ENCODE measurements at regions not wholly inside any gene's neighbourhood (a gene's known extent, or its start where the extent isn't known, plus 50 kb on each side); places are given as distances from the start of the nearest gene placed in this dataset.

DNA sequence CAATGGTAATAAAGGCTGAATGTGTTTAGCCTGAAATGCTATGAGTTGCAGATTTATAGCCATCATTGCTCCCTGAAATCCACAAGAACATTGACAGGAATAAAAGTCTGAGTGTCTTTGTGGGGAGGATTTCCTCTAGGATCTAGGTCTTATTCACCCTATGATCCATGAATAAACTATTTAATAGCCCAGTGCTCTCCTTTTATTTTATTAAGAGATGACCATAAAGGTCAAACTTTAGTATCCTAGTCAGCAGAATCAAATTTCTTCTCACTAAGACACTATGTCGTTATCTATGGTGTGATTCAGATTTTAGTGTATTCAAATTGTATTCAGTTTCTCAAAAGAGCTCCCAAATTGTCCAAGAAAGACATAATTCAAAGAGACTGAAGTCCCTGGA, 67.8 kb upstream of the AKR1E2 start:
- Histone ChIP-seq H3K36me3 (ENCODE audit: control insufficient read depth in 5 of 5, insufficient read depth in 5 of 5, low read length in 5 of 5) (no peaks in the 10 kb centered on the region), H3K27me3 (ENCODE audit: control insufficient read depth in 5 of 5, insufficient read depth in 4 of 5, low read length in 5 of 5) (no peaks in the 10 kb centered on the region), H3K9me3 (ENCODE audit: control insufficient read depth in 5 of 5, low read length in 5 of 5) (no peaks in the 10 kb centered on the region), H3K4me1 (ENCODE audit: control insufficient read depth in 5 of 5, insufficient read depth in 5 of 5, low read length in 5 of 5) (peaks cover 0 to 2% (median 0%) of the 10 kb centered on the region in 5 donors), H3K9ac (ENCODE audit: low read length in 5 of 5) (no peak overlapping the region), H3K27ac (ENCODE audit: low read depth, low read length) (no peak overlapping the region), H3K4me3 (ENCODE audit: low read depth in 1 of 5, low read length in 5 of 5) (no peak overlapping the region)

DNA sequence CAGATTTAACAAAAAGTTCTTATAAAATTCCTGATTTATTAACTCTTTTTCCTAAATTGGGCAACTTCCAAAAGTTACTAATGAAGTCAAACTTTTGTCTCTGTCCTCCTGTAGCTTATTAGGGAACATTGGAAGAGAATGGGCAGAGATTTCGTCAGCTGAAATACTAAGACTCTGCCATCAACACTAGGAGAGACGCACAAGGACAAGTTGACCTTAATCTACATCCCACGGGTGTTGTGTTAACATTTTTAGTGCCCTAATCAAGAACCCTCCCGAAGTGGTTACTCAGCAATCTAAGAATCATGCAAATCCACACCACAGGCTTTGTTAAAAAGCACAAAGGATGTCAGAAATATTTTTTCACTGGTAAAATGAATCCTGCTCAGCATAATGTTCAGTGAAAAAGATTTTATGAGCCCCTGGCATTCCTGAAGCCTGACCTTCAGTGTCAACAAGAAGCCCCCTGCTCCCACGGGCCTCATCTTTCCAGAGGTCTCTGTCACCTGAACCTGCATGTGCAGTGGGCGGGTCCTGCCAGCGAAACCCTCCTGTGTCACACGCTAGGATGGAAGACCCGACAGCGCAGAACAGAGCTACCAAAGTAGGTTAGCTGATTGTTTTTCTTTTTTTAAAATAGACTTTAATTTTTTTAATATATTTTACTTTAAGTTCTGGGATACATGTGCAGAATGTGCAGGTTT, 70.6 kb upstream of the AKR1E2 start:
- H3K27me3 ChIP-seq (ENCODE audit: control insufficient read depth in 5 of 5, insufficient read depth in 4 of 5, low read length in 5 of 5) = no peaks in the 10 kb centered on the region

DNA sequence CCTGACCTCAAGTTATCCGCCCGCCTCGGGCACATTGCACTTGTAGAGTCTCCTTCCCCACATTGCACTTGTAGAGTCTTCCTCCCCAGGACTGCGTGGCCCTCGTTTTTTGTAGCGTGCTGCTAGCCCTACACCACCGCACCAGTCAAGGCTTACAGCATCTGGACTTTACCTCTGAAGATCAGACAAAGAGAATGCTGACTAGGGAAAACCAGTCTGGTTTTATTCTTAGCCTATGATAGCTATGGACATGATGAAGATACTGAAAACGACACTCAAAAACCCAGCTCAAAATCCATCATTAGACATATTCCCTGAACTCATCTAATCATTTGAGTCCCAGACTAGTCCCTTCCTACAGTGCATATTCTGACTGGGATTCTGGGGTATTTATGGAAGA, 71.9 kb upstream of the AKR1E2 start:
- Histone ChIP-seq H3K9me3 (ENCODE audit: control insufficient read depth in 5 of 5, low read length in 5 of 5) (no peaks in the 10 kb centered on the region), H3K36me3 (ENCODE audit: control insufficient read depth in 5 of 5, insufficient read depth in 5 of 5, low read length in 5 of 5) (no peaks in the 10 kb centered on the region), H3K27me3 (ENCODE audit: control insufficient read depth in 5 of 5, insufficient read depth in 4 of 5, low read length in 5 of 5) (no peaks in the 10 kb centered on the region), H3K9ac (ENCODE audit: low read length in 5 of 5) (no peak overlapping the region), H3K4me3 (ENCODE audit: low read depth in 1 of 5, low read length in 5 of 5) (no peak overlapping the region), H3K27ac (ENCODE audit: low read depth, low read length) (no peak overlapping the region), H3K4me1 (ENCODE audit: control insufficient read depth in 5 of 5, insufficient read depth in 5 of 5, low read length in 5 of 5) (peaks cover 0 to 2% (median 0%) of the 10 kb centered on the region in 5 donors)

More for the DNA sequence above, 70.6 kb upstream of the AKR1E2 start:
- peaks cover 0 to 2% (median 0%) of the 10 kb centered on the region in 5 donors for H3K4me1 ChIP-seq (ENCODE audit: control insufficient read depth in 5 of 5, insufficient read depth in 5 of 5, low read length in 5 of 5)
- no peak overlapping the region for H3K27ac ChIP-seq (ENCODE audit: low read depth, low read length)
- H3K36me3 ChIP-seq (ENCODE audit: control insufficient read depth in 5 of 5, insufficient read depth in 5 of 5, low read length in 5 of 5) = no peaks in the 10 kb centered on the region
- no peak overlapping the region for H3K9ac ChIP-seq (ENCODE audit: low read length in 5 of 5)
- H3K9me3 ChIP-seq (ENCODE audit: control insufficient read depth in 5 of 5, low read length in 5 of 5) = no peaks in the 10 kb centered on the region
- no peak overlapping the region for H3K4me3 ChIP-seq (ENCODE audit: low read depth in 1 of 5, low read length in 5 of 5)

DNA sequence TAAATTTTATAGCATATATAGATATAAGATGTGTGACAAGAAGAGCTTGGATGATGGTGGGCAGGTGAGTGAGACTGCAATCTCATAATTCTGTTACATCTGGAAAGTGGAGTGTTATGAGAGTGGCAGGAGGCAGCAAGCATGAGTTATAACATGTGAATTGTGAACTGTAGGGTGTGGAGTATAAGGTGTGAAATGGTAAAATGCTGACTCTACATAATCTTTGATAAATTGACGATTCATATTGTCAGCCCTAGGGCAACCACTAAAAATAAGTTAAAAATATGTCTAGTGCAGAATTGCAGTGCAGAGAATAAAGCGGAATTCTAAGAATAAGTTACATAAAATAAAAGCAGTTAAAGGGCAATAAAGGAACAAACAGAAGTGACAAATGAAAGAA, 74.8 kb upstream of the AKR1E2 start:
- H3K9me3 ChIP-seq (ENCODE audit: control insufficient read depth in 5 of 5, low read length in 5 of 5) = no peaks in the 10 kb centered on the region
- H3K4me3 ChIP-seq (ENCODE audit: low read depth in 1 of 5, low read length in 5 of 5) = no peak overlapping the region
- H3K9ac ChIP-seq (ENCODE audit: low read length in 5 of 5) = no peak overlapping the region
- H3K27ac ChIP-seq (ENCODE audit: low read depth, low read length) = no peak overlapping the region
- no peaks in the 10 kb centered on the region for H3K27me3 ChIP-seq (ENCODE audit: control insufficient read depth in 5 of 5, insufficient read depth in 4 of 5, low read length in 5 of 5)
- no peaks in the 10 kb centered on the region for H3K36me3 ChIP-seq (ENCODE audit: control insufficient read depth in 5 of 5, insufficient read depth in 5 of 5, low read length in 5 of 5)
- H3K4me1 ChIP-seq (ENCODE audit: control insufficient read depth in 5 of 5, insufficient read depth in 5 of 5, low read length in 5 of 5) = peaks cover 0 to 2% (median 0%) of the 10 kb centered on the region in 5 donors

DNA sequence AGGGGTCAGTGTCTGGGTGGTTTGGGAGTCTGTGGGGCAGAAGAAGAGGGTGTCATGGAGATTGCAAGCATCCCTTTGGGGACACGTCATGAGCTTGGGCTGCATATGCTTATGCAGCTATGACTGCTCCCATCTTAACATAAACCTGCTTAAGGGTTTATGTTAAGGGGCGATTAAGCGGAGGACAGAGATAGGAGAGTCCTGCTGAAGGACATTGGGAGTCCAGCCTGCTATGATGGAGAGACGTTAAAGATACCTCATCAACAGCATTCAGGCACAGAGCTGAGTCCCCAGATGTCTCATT, 76.8 kb upstream of the AKR1E2 start:
- H3K9ac ChIP-seq (ENCODE audit: low read length in 5 of 5) = no peak overlapping the region
- H3K27me3 ChIP-seq (ENCODE audit: control insufficient read depth in 5 of 5, insufficient read depth in 4 of 5, low read length in 5 of 5) = no peaks in the 10 kb centered on the region
- H3K4me1 ChIP-seq (ENCODE audit: control insufficient read depth in 5 of 5, insufficient read depth in 5 of 5, low read length in 5 of 5) = peaks cover 0 to 1% (median 0%) of the 10 kb centered on the region in 5 donors
- no peaks in the 10 kb centered on the region for H3K36me3 ChIP-seq (ENCODE audit: control insufficient read depth in 5 of 5, insufficient read depth in 5 of 5, low read length in 5 of 5)
- no peak overlapping the region for H3K4me3 ChIP-seq (ENCODE audit: low read depth in 1 of 5, low read length in 5 of 5)
- H3K9me3 ChIP-seq (ENCODE audit: control insufficient read depth in 5 of 5, low read length in 5 of 5) = no peaks in the 10 kb centered on the region
- H3K27ac ChIP-seq (ENCODE audit: low read depth, low read length) = no peak overlapping the region

DNA sequence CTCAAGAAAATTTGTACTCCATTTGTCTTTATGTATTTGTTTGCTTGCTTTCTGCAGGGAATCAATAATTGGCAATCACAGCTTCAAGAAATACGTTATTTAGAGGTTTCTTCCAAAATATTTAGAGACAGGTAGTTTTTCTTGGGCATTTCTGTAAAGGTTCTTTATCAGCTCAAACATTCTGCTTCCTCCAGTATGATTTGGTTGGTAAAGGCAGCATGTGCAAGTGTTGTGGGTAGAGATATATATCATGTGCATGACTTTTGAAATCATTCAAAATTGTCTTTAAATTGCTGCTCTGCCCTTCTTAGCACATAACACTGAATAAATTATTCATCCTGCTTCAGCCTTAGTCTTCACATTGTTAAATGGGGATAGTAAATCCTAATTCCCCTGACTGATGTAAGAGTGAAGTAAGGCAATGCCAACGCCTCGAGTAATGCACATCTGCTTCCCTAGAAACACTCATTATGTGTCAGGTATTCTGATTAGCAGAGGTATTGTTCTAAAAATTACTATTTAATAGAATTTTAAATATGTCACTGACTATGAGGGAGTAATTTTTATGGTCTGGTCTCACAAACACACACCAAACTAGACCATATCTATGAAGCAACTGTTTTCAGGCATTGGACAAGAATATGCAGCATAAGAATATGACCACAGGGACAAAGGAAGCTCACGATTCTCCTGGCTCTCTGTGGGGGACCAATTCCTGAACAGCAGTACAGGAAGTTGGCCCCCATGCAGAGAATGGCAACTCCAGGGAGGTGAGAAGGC, 77.3 kb upstream of the AKR1E2 start:
- peaks cover 0 to 1% (median 0%) of the 10 kb centered on the region in 5 donors for H3K4me1 ChIP-seq (ENCODE audit: control insufficient read depth in 5 of 5, insufficient read depth in 5 of 5, low read length in 5 of 5)
- H3K9me3 ChIP-seq (ENCODE audit: control insufficient read depth in 5 of 5, low read length in 5 of 5) = peaks cover 0 to 3% (median 0%) of the 10 kb centered on the region in 5 donors
- H3K27me3 ChIP-seq (ENCODE audit: control insufficient read depth in 5 of 5, insufficient read depth in 4 of 5, low read length in 5 of 5) = no peaks in the 10 kb centered on the region
- no peak overlapping the region for H3K4me3 ChIP-seq (ENCODE audit: low read depth in 1 of 5, low read length in 5 of 5)
- H3K36me3 ChIP-seq (ENCODE audit: control insufficient read depth in 5 of 5, insufficient read depth in 5 of 5, low read length in 5 of 5) = no peaks in the 10 kb centered on the region
- no peak overlapping the region for H3K9ac ChIP-seq (ENCODE audit: low read length in 5 of 5)
- H3K27ac ChIP-seq (ENCODE audit: low read depth, low read length) = no peak overlapping the region

DNA sequence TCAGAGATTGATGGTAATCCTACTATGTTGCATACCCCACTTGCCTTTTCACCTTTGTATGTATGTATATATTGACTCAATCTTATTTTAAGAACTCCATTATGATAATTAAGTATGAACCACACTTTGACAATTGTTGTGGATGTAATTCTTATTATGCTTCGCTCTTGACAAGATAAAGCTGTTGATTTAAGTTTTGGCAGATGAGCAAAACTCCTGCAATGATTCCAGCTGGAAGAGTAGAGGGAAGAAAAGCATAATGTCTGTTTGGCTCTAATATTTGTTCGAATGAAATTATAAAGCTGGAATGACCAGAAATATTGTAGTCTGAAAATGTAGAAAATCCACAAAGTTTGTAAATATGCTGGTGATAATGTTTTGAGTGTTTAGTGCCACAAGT, 83.8 kb upstream of the AKR1E2 start:
- no peaks in the 10 kb centered on the region for H3K4me1 ChIP-seq (ENCODE audit: control insufficient read depth in 5 of 5, insufficient read depth in 5 of 5, low read length in 5 of 5)
- H3K27ac ChIP-seq (ENCODE audit: low read depth, low read length) = no peak overlapping the region
- no peak overlapping the region for H3K4me3 ChIP-seq (ENCODE audit: low read depth in 1 of 5, low read length in 5 of 5)
- H3K36me3 ChIP-seq (ENCODE audit: control insufficient read depth in 5 of 5, insufficient read depth in 5 of 5, low read length in 5 of 5) = no peaks in the 10 kb centered on the region
- no peak overlapping the region for H3K9ac ChIP-seq (ENCODE audit: low read length in 5 of 5)
- peaks cover 0 to 3% (median 0%) of the 10 kb centered on the region in 5 donors for H3K9me3 ChIP-seq (ENCODE audit: control insufficient read depth in 5 of 5, low read length in 5 of 5)
- H3K27me3 ChIP-seq (ENCODE audit: control insufficient read depth in 5 of 5, insufficient read depth in 4 of 5, low read length in 5 of 5) = no peaks in the 10 kb centered on the region

DNA sequence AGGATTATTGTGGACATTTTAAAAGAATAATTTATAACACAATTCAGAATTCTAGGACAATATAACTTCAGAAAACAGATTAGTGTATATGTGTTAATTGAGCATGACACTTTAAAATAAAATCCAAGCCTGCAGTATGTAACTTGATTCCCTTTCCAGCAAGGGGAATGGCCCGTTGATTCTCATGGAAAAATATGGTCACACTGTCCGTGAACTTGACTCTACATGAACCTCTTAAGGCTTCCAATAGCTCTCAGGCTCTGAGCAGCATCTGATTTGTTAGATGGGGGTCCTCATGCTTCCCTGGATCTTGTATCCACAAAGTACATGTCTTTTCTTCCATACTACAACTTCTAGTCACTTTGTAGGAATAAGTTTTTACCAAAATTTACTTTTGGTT, 85.5 kb upstream of the AKR1E2 start:
- Histone ChIP-seq H3K27ac (ENCODE audit: low read depth, low read length) (no peak overlapping the region), H3K27me3 (ENCODE audit: control insufficient read depth in 5 of 5, insufficient read depth in 4 of 5, low read length in 5 of 5) (no peaks in the 10 kb centered on the region), H3K4me3 (ENCODE audit: low read depth in 1 of 5, low read length in 5 of 5) (no peak overlapping the region), H3K9me3 (ENCODE audit: control insufficient read depth in 5 of 5, low read length in 5 of 5) (peaks cover 0 to 3% (median 0%) of the 10 kb centered on the region in 5 donors), H3K4me1 (ENCODE audit: control insufficient read depth in 5 of 5, insufficient read depth in 5 of 5, low read length in 5 of 5) (no peaks in the 10 kb centered on the region), H3K9ac (ENCODE audit: low read length in 5 of 5) (no peak overlapping the region), H3K36me3 (ENCODE audit: control insufficient read depth in 5 of 5, insufficient read depth in 5 of 5, low read length in 5 of 5) (no peaks in the 10 kb centered on the region)

DNA sequence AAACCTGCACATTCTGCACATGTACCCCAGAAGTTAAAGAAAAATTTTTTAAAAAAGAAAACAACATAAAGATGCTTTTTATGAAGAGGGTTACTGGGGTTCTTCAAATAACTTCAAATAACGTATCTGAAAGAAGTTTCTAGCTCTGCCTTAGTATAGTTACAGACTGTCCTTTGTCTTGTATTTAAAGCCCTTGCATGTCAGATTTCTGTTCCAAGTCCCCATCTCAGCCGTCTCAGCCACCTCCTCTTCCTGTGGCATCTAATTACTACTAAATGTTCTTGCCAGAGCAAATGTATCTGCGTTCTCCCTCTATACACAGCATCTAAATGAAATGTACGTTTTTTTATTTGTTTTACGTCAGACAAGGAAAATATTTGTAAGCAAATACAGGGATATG, 89.4 kb upstream of the AKR1E2 start:
- Histone ChIP-seq H3K4me1 (ENCODE audit: control insufficient read depth in 5 of 5, insufficient read depth in 5 of 5, low read length in 5 of 5) (peaks cover 0 to 6% (median 0%) of the 10 kb centered on the region in 5 donors), H3K9me3 (ENCODE audit: control insufficient read depth in 5 of 5, low read length in 5 of 5) (no peaks in the 10 kb centered on the region), H3K27me3 (ENCODE audit: control insufficient read depth in 5 of 5, insufficient read depth in 4 of 5, low read length in 5 of 5) (no peaks in the 10 kb centered on the region), H3K27ac (ENCODE audit: low read depth, low read length) (no peak overlapping the region), H3K4me3 (ENCODE audit: low read depth in 1 of 5, low read length in 5 of 5) (no peak overlapping the region), H3K36me3 (ENCODE audit: control insufficient read depth in 5 of 5, insufficient read depth in 5 of 5, low read length in 5 of 5) (no peaks in the 10 kb centered on the region), H3K9ac (ENCODE audit: low read length in 5 of 5) (no peak overlapping the region)

DNA sequence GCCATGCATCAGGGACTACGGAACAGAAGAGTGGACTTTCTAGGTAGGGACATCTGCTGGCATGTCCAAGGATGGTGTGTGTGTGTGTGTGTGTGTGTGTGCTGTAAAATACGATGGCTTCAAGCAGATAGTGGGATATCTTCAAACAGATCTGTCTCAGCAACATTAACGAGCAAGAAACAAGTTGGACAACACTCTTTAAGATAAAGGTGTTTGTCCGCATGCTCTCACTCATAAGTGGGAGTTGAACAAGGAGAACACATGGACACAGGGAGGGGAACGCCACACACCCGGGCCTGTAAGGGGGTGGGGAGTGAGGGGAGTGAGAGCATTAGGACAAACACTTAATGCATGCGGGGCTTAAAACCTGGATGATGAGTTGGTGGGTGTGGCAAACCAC, 89.8 kb upstream of the AKR1E2 start:
- Histone ChIP-seq H3K4me1 (ENCODE audit: control insufficient read depth in 5 of 5, insufficient read depth in 5 of 5, low read length in 5 of 5) (peaks cover 0 to 6% (median 0%) of the 10 kb centered on the region in 5 donors), H3K4me3 (ENCODE audit: low read depth in 1 of 5, low read length in 5 of 5) (no peak overlapping the region)

More for the DNA sequence above, 89.8 kb upstream of the AKR1E2 start:
- H3K9ac ChIP-seq (ENCODE audit: low read length in 5 of 5) = no peak overlapping the region
- no peaks in the 10 kb centered on the region for H3K36me3 ChIP-seq (ENCODE audit: control insufficient read depth in 5 of 5, insufficient read depth in 5 of 5, low read length in 5 of 5)
- H3K9me3 ChIP-seq (ENCODE audit: control insufficient read depth in 5 of 5, low read length in 5 of 5) = no peaks in the 10 kb centered on the region
- no peak overlapping the region for H3K27ac ChIP-seq (ENCODE audit: low read depth, low read length)
- H3K27me3 ChIP-seq (ENCODE audit: control insufficient read depth in 5 of 5, insufficient read depth in 4 of 5, low read length in 5 of 5) = no peaks in the 10 kb centered on the region
